Astrocyte of the spinal cord (primary cell): ENCODE measurements at regions not wholly inside any gene's neighbourhood (a gene's known extent, or its start where the extent isn't known, plus 50 kb on each side); places are given as distances from the start of the nearest gene placed in this dataset.

Experiments
- DNase-seq: peaks from one replicate; pipeline ENCODE4 v3.0.0; 2011; ENCODE audit warnings: low read depth, low spot score
- H3K4me3 ChIP-seq: 2 replicates; pipeline ENCODE4 v1.5.1; 2011; ENCODE audit warnings: low read depth, mild to moderate bottlenecking, low read length, moderate library complexity
- in situ Hi-C: cut with HindIII; loops from 2 replicates; pipeline ENCODE4 v1.10.0; 2017; ENCODE audit warnings: low sequenced_read_pairs
- TF ChIP-seq, protein P1 (sequence below): IDR thresholded peaks from 2 replicates; pipeline ENCODE4 v1.5.1; 2012; ENCODE audit warnings: low read depth, mild to moderate bottlenecking, low read length, inconsistent platforms

GRCh38 chr4:12207396-12207795, 778.7 kb upstream of the HS3ST1 start:
- in situ Hi-C loops = no loop called here
- no peak for DNase-seq
- TF ChIP-seq, protein P1, sequence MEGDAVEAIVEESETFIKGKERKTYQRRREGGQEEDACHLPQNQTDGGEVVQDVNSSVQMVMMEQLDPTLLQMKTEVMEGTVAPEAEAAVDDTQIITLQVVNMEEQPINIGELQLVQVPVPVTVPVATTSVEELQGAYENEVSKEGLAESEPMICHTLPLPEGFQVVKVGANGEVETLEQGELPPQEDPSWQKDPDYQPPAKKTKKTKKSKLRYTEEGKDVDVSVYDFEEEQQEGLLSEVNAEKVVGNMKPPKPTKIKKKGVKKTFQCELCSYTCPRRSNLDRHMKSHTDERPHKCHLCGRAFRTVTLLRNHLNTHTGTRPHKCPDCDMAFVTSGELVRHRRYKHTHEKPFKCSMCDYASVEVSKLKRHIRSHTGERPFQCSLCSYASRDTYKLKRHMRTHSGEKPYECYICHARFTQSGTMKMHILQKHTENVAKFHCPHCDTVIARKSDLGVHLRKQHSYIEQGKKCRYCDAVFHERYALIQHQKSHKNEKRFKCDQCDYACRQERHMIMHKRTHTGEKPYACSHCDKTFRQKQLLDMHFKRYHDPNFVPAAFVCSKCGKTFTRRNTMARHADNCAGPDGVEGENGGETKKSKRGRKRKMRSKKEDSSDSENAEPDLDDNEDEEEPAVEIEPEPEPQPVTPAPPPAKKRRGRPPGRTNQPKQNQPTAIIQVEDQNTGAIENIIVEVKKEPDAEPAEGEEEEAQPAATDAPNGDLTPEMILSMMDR = no peak
- H3K4me3 ChIP-seq = no peak overlapping the region

- no peak for DNase-seq
- no peak overlapping the region for H3K4me3 ChIP-seq
- in situ Hi-C loops = no loop called here
- TF ChIP-seq, protein P1 = no peak
Observed at GRCh38 chr4:12206091-12206490, 777.4 kb upstream of the HS3ST1 start.

DNA sequence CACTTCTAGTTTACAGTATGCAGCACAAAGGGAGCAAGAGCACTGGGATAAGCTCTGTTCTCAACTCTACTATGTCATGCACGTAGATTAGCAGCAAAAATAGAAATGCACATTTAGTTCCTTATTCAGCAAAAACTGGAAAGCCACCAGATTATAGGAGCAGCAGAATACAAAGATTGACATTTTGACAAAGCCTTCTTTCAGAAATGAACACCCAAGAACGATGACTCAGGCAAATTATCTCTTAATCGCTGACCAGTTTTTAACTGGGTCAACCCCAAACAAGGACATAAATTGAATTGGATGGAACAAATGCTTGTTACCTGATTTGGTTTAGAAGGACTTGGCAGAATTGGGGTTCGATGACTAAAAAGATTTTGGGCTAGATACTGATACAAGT, 775.3 kb upstream of the HS3ST1 start:
- H3K4me3 ChIP-seq = no peak overlapping the region
- TF ChIP-seq, protein P1 = no peak
- DNase-seq = no peak
- in situ Hi-C loops = no loop called here

GRCh38 chr4:12200226-12200625, 771.5 kb upstream of the HS3ST1 start:
- in situ Hi-C loops = no loop called here
- TF ChIP-seq, protein P1 = no peak
- H3K4me3 ChIP-seq = no peak overlapping the region
- DNase-seq = no peak

GRCh38 chr4:12186526-12186925, 757.8 kb upstream of the HS3ST1 start:
- H3K4me3 ChIP-seq = no peak overlapping the region
- TF ChIP-seq, protein P1 = no peak
- no peak for DNase-seq
- in situ Hi-C loops = no loop called here

GRCh38 chr4:12178614-12179610, 750.2 kb upstream of the HS3ST1 start:
- TF ChIP-seq, protein P1 = no peak
- no peak overlapping the region for H3K4me3 ChIP-seq
- DNase-seq = no peak
- in situ Hi-C loops = no loop called here
